ENCODE measurements at regions not wholly inside any gene's neighbourhood (a gene's known extent, or its start where the extent isn't known, plus 50 kb on each side); places are given as distances from the start of the nearest gene placed in this dataset.

DNA sequence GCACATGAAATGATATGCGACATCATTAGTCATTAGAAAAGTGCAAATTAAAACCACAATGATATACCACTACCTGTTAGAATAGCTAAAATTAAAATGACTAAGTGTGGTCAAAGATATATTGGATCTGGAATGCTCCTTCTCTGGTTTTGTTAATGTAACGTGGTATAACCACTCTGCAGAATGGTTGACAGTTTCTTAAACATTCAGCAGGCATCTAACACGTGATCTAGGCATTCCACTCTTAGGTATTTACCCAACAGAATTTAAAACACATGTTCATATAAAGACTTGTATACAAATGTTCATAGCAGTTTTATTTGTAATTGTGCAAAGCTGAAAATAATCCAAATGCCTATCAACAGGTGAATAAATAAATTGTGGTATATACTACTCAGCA, 165.0 kb upstream of the PLXNA2 start:
- Mint-ChIP-seq H3K4me1 (no peaks in the 10 kb centered on the region), H3K9me3 (no peaks in the 10 kb centered on the region), H3K27me3 (ENCODE audit: insufficient read depth, low read depth, poor library complexity) (no peaks in the 10 kb centered on the region), H3K36me3 (ENCODE audit: low read depth) (no peaks in the 10 kb centered on the region), H3K27ac (no peak overlapping the region), H3K4me3 (no peak overlapping the region)
- Histone ChIP-seq H3K79me2 (replicated peaks; ENCODE audit: insufficient read depth) (no peaks in the 10 kb centered on the region), H3K27ac (ENCODE audit: low read depth) (no peak overlapping the region), H3K27me3 (ENCODE audit: insufficient read depth) (no peaks in the 10 kb centered on the region), H3K36me3 (ENCODE audit: insufficient read depth) (no peaks in the 10 kb centered on the region), H4K20me1 (replicated peaks; ENCODE audit: insufficient read depth) (no peaks in the 10 kb centered on the region), H3K9me2 (ENCODE audit: insufficient read depth) (no peaks in the 10 kb centered on the region), H3K4me1 (ENCODE audit: insufficient read depth) (no peaks in the 10 kb centered on the region), H2AFZ (no peak overlapping the region), H3K4me3 (no peak overlapping the region), H3K4me2 (no peak overlapping the region), H3F3A (replicated peaks; ENCODE audit: low read depth) (no peaks in the 10 kb centered on the region)
- no peak for ATAC-seq
- DNase-seq (ENCODE audit: low spot score) = no peak
- no peak for TF ChIP-seq EZH2phosphoT487 (IDR thresholded peaks at IDR 0.05; ENCODE audit: unreplicated experiment)
- TF ChIP-seq, protein P1, sequence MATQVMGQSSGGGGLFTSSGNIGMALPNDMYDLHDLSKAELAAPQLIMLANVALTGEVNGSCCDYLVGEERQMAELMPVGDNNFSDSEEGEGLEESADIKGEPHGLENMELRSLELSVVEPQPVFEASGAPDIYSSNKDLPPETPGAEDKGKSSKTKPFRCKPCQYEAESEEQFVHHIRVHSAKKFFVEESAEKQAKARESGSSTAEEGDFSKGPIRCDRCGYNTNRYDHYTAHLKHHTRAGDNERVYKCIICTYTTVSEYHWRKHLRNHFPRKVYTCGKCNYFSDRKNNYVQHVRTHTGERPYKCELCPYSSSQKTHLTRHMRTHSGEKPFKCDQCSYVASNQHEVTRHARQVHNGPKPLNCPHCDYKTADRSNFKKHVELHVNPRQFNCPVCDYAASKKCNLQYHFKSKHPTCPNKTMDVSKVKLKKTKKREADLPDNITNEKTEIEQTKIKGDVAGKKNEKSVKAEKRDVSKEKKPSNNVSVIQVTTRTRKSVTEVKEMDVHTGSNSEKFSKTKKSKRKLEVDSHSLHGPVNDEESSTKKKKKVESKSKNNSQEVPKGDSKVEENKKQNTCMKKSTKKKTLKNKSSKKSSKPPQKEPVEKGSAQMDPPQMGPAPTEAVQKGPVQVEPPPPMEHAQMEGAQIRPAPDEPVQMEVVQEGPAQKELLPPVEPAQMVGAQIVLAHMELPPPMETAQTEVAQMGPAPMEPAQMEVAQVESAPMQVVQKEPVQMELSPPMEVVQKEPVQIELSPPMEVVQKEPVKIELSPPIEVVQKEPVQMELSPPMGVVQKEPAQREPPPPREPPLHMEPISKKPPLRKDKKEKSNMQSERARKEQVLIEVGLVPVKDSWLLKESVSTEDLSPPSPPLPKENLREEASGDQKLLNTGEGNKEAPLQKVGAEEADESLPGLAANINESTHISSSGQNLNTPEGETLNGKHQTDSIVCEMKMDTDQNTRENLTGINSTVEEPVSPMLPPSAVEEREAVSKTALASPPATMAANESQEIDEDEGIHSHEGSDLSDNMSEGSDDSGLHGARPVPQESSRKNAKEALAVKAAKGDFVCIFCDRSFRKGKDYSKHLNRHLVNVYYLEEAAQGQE (IDR thresholded peaks at IDR 0.05; ENCODE audit: unreplicated experiment) = no peak
- TF ChIP-seq CREB1 (CRISPR knock-in tag; IDR thresholded peaks at IDR 0.05; ENCODE audit: low read depth) = no peak
- TF ChIP-seq, protein P2, sequence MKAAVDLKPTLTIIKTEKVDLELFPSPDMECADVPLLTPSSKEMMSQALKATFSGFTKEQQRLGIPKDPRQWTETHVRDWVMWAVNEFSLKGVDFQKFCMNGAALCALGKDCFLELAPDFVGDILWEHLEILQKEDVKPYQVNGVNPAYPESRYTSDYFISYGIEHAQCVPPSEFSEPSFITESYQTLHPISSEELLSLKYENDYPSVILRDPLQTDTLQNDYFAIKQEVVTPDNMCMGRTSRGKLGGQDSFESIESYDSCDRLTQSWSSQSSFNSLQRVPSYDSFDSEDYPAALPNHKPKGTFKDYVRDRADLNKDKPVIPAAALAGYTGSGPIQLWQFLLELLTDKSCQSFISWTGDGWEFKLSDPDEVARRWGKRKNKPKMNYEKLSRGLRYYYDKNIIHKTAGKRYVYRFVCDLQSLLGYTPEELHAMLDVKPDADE (IDR thresholded peaks at IDR 0.05) = no peak
- TF ChIP-seq POLR2AphosphoS5 (IDR thresholded peaks at IDR 0.05; ENCODE audit: low read depth) = no peak
- no peak for TF ChIP-seq STAT1 (IDR thresholded peaks at IDR 0.05; ENCODE audit: unreplicated experiment)
- TF ChIP-seq ZNF331 (CRISPR knock-in tag; IDR thresholded peaks at IDR 0.05; ENCODE audit: low read depth) = no peak
- TF ChIP-seq, protein P3, sequence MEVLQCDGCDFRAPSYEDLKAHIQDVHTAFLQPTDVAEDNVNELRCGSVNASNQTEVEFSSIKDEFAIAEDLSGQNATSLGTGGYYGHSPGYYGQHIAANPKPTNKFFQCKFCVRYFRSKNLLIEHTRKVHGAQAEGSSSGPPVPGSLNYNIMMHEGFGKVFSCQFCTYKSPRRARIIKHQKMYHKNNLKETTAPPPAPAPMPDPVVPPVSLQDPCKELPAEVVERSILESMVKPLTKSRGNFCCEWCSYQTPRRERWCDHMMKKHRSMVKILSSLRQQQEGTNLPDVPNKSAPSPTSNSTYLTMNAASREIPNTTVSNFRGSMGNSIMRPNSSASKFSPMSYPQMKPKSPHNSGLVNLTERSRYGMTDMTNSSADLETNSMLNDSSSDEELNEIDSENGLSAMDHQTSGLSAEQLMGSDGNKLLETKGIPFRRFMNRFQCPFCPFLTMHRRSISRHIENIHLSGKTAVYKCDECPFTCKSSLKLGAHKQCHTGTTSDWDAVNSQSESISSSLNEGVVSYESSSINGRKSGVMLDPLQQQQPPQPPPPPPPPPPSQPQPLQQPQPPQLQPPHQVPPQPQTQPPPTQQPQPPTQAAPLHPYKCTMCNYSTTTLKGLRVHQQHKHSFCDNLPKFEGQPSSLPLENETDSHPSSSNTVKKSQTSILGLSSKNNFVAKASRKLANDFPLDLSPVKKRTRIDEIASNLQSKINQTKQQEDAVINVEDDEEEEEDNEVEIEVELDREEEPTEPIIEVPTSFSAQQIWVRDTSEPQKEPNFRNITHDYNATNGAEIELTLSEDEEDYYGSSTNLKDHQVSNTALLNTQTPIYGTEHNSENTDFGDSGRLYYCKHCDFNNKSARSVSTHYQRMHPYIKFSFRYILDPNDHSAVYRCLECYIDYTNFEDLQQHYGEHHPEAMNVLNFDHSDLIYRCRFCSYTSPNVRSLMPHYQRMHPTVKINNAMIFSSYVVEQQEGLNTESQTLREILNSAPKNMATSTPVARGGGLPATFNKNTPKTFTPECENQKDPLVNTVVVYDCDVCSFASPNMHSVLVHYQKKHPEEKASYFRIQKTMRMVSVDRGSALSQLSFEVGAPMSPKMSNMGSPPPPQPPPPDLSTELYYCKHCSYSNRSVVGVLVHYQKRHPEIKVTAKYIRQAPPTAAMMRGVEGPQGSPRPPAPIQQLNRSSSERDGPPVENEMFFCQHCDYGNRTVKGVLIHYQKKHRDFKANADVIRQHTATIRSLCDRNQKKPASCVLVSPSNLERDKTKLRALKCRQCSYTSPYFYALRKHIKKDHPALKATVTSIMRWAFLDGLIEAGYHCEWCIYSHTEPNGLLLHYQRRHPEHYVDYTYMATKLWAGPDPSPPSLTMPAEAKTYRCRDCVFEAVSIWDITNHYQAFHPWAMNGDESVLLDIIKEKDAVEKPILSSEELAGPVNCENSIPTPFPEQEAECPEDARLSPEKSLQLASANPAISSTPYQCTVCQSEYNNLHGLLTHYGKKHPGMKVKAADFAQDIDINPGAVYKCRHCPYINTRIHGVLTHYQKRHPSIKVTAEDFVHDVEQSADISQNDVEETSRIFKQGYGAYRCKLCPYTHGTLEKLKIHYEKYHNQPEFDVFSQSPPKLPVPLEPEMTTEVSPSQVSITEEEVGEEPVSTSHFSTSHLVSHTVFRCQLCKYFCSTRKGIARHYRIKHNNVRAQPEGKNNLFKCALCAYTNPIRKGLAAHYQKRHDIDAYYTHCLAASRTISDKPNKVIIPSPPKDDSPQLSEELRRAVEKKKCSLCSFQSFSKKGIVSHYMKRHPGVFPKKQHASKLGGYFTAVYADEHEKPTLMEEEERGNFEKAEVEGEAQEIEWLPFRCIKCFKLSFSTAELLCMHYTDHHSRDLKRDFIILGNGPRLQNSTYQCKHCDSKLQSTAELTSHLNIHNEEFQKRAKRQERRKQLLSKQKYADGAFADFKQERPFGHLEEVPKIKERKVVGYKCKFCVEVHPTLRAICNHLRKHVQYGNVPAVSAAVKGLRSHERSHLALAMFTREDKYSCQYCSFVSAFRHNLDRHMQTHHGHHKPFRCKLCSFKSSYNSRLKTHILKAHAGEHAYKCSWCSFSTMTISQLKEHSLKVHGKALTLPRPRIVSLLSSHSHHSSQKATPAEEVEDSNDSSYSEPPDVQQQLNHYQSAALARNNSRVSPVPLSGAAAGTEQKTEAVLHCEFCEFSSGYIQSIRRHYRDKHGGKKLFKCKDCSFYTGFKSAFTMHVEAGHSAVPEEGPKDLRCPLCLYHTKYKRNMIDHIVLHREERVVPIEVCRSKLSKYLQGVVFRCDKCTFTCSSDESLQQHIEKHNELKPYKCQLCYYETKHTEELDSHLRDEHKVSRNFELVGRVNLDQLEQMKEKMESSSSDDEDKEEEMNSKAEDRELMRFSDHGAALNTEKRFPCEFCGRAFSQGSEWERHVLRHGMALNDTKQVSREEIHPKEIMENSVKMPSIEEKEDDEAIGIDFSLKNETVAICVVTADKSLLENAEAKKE (CRISPR knock-in tag; IDR thresholded peaks at IDR 0.05) = no peak
- no peak for TF ChIP-seq JUNB (IDR thresholded peaks at IDR 0.05; ENCODE audit: unreplicated experiment)
- no peak for TF ChIP-seq EZH2 (IDR thresholded peaks at IDR 0.05; ENCODE audit: low read depth, unreplicated experiment)
- no peak for TF ChIP-seq ZNF114 (CRISPR knock-in tag; IDR thresholded peaks at IDR 0.05)
- no peak for TF ChIP-seq CTCF (conservative IDR thresholded peaks at IDR 0.05; ENCODE audit: low read depth in 2 of 2)
- TF ChIP-seq NANOG (IDR thresholded peaks at IDR 0.05; ENCODE audit: borderline replicate concordance) = no peak

Data from GM23338 (cell line).